H1 (cell line): ENCODE measurements at regions not wholly inside any gene's neighbourhood (a gene's known extent, or its start where the extent isn't known, plus 50 kb on each side); places are given as distances from the start of the nearest gene placed in this dataset.

Source experiments
- ASH2L ChIP-seq: fragments of 200-600, 300-600 bp; sonication (generic); IDR thresholded peaks from one replicate; pipeline ENCODE4 v1.7.1; 2017; ENCODE audit warnings: low read length
- CBX5 ChIP-seq: fragments of 300-800, 300-1000 bp; sonication (generic); IDR thresholded peaks from 2 replicates; pipeline ENCODE4 v1.7.1; 2016; ENCODE audit warnings: antibody characterized with exemption, low read length, low read depth
- CEBPB ChIP-seq: IDR thresholded peaks from 2 replicates; pipeline ENCODE4 v1.6.1; 2012; ENCODE audit warnings: low read depth, low read length
- CHD2 ChIP-seq: IDR thresholded peaks from 2 replicates; pipeline ENCODE4 v1.6.1; 2012; ENCODE audit warnings: low read length, improper control_type of control experiment

- no peak for TF ChIP-seq CEBPB
- no peak for TF ChIP-seq CHD2
- no peak for TF ChIP-seq ASH2L
- no peak for TF ChIP-seq CBX5
Observed at GRCh38 chr15:72933976-72934375, 118.3 kb upstream of the NEO1 start (continued).
